ENCODE measurements at regions not wholly inside any gene's neighbourhood (a gene's known extent, or its start where the extent isn't known, plus 50 kb on each side); places are given as distances from the start of the nearest gene placed in this dataset.

DNA sequence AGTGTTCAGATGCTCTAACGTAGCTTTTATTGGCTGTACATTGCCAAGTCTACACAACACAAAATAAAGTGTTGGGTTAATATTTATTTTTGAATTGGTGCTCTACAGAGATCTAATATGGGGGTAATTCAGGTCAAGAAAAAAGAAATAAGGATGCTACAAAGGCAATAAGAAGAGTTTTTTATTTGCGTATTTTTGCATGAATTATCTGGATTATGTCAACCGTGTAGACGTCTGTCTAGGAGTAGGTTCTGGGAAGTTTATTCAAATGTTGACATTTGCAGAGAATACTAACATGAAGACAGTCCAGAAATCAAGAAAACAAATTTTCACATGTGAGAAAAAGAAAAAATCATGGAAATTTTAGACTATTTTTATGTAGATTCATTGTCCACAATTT is 876.7 kb upstream of the POU3F3 start:
- TF ChIP-seq CTCF (IDR thresholded peaks at IDR 0.05) = no peak
- no peak for TF ChIP-seq POLR2A (IDR thresholded peaks at IDR 0.05)
